Vagina (tissue), 2 donors: ENCODE measurements at regions not wholly inside any gene's neighbourhood (a gene's known extent, or its start where the extent isn't known, plus 50 kb on each side); places are given as distances from the start of the nearest gene placed in this dataset.

Experiments
- DNase-seq, 2 donors: peaks; one replicate each; pipeline ENCODE4 v3.0.0-alpha.2; 2017; ENCODE audit errors: extremely low spot score in 2 of 2
- H3K27ac ChIP-seq: fragments of 200-600 bp; sonication (generic); one replicate; pipeline ENCODE4 v1.5.1; 2019
- H3K27me3 ChIP-seq: fragments of 200-600 bp; sonication (generic); one replicate; pipeline ENCODE4 v1.5.1; 2019
- H3K36me3 ChIP-seq, 2 donors: fragments of 200-600 bp; sonication (generic); one replicate each; pipeline ENCODE4 v1.5.1; 2017 to 2019
- H3K4me1 ChIP-seq: fragments of 200-600 bp; sonication (generic); one replicate; pipeline ENCODE4 v1.5.1; 2019
- H3K4me3 ChIP-seq, 2 donors: fragments of 200-600 bp; sonication (generic); 1 replicate in 1 of 2; 2 replicates in 1 of 2; pipeline ENCODE4 v1.5.1; 2016 to 2019
- H3K9me3 ChIP-seq: fragments of 200-600 bp; sonication (generic); one replicate; pipeline ENCODE4 v1.5.1; 2019
- POLR2A ChIP-seq, 2 donors: fragments of 450-650 bp; IDR thresholded peaks; one replicate each; pipeline ENCODE4 v1.6.1; 2017; ENCODE audit warnings: antibody characterized with exemption in 2 of 2, mild to moderate bottlenecking in 2 of 2, moderate library complexity in 2 of 2
- POLR2AphosphoS5 ChIP-seq, 2 donors: sonication (generic); formaldehyde crosslinking; IDR thresholded peaks; one replicate each; pipeline ENCODE4 v1.9.0; 2017; ENCODE audit warnings: antibody characterized with exemption in 2 of 2, mild to moderate bottlenecking in 2 of 2, low read depth in 1 of 2; ENCODE audit not compliant: insufficient read depth in 1 of 2
- intact Hi-C: fragments of 100-400 bp; cut with DNase I; formaldehyde crosslinking; loops from one replicate; pipeline ENCODE4 v1.15.1; 2023
- TF ChIP-seq, protein P1 (sequence below), 3 experiments: fragments of 450-650 bp in 2 of 3; fragments of 200-600 bp in 1 of 3; sonication (generic) in 1 of 3; IDR thresholded peaks; one replicate each; pipeline ENCODE4 v1.5.1; 2017 to 2019; ENCODE audit warnings: antibody characterized with exemption in 3 of 3, mild to moderate bottlenecking in 2 of 3, moderate library complexity in 2 of 3

DNA sequence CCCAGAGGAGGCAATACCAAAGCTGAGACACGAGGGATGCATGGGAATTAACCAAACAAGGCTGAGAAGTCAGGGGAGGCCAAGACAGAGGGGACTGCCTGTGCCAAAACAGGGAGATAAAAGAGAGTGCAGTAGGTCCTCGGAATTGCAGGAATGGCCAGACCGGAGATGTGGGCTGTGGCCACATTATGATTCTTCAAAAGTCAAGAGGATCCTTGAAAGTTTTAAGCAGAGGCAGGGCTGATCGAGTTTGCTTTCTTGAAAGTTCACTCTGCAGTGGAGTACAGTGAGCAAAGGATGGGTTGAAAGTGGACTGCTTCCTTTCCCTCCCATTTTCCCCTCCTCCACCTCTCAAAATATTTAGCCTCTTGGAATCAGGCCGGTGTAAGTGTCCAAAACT is 73.9 kb upstream of the ADAMTS9 start:
- Histone ChIP-seq H3K9me3 (no peaks in the 10 kb centered on the region), H3K36me3 (no peaks in the 10 kb centered on the region), H3K27me3 (no peaks in the 10 kb centered on the region), H3K4me3 (no peak overlapping the region), H3K4me1 (peaks cover 13% of the 10 kb centered on the region), H3K27ac (no peak overlapping the region)
- intact Hi-C loops = no loop called here
- no peak for DNase-seq
- TF ChIP-seq POLR2A (IDR thresholded peaks at IDR 0.05) = no peak
- TF ChIP-seq, protein P1, sequence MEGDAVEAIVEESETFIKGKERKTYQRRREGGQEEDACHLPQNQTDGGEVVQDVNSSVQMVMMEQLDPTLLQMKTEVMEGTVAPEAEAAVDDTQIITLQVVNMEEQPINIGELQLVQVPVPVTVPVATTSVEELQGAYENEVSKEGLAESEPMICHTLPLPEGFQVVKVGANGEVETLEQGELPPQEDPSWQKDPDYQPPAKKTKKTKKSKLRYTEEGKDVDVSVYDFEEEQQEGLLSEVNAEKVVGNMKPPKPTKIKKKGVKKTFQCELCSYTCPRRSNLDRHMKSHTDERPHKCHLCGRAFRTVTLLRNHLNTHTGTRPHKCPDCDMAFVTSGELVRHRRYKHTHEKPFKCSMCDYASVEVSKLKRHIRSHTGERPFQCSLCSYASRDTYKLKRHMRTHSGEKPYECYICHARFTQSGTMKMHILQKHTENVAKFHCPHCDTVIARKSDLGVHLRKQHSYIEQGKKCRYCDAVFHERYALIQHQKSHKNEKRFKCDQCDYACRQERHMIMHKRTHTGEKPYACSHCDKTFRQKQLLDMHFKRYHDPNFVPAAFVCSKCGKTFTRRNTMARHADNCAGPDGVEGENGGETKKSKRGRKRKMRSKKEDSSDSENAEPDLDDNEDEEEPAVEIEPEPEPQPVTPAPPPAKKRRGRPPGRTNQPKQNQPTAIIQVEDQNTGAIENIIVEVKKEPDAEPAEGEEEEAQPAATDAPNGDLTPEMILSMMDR (IDR thresholded peaks at IDR 0.05) = no peak
- TF ChIP-seq POLR2AphosphoS5 (IDR thresholded peaks at IDR 0.05; ENCODE audit: insufficient read depth in 1 of 2, low read depth in 1 of 2) = no peak

DNA sequence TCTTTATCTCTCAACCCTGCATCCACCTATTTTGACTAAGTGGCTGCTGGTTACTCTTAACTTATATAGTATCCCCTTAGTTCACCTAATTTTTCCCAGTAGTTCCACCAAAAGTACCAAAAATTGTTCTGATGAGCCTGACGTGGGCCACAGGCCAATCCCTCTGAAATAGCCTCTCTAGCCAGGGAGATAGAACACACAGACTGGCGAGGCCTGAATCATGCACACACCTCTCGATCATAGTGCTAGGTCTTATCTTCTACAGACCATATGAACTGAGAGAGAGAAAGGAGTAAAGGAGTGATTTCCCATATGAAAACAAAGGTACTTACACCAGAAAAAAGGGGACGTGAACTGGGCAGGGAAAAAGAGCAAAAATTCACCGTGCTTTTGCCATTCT is 72.5 kb upstream of the ADAMTS9 start:
- Histone ChIP-seq H3K4me3 (no peak overlapping the region), H3K27me3 (no peaks in the 10 kb centered on the region), H3K9me3 (no peaks in the 10 kb centered on the region), H3K36me3 (no peaks in the 10 kb centered on the region), H3K27ac (no peak overlapping the region), H3K4me1 (peaks cover 13% of the 10 kb centered on the region)
- intact Hi-C loops = no loop called here
- TF ChIP-seq POLR2AphosphoS5 (IDR thresholded peaks at IDR 0.05; ENCODE audit: insufficient read depth in 1 of 2, low read depth in 1 of 2) (no peak), POLR2A (IDR thresholded peaks at IDR 0.05) (no peak)
- TF ChIP-seq, protein P1 (IDR thresholded peaks at IDR 0.05) = no peak
- no peak for DNase-seq

GRCh38 chr3:64759811-64760210 is 72.0 kb upstream of the ADAMTS9 start:
- intact Hi-C loops = no loop called here
- H3K36me3 ChIP-seq = no peaks in the 10 kb centered on the region
- H3K4me1 ChIP-seq = peaks cover 13% of the 10 kb centered on the region
- TF ChIP-seq, protein P1 (IDR thresholded peaks at IDR 0.05) = no peak
- no peak for TF ChIP-seq POLR2AphosphoS5 (IDR thresholded peaks at IDR 0.05; ENCODE audit: insufficient read depth in 1 of 2, low read depth in 1 of 2)
- no peak for TF ChIP-seq POLR2A (IDR thresholded peaks at IDR 0.05)
- H3K9me3 ChIP-seq = no peaks in the 10 kb centered on the region
- no peaks in the 10 kb centered on the region for H3K27me3 ChIP-seq
- no peak overlapping the region for H3K4me3 ChIP-seq
- H3K27ac ChIP-seq = no peak overlapping the region
- DNase-seq = no peak

GRCh38 chr3:64756398-64756986 is 68.7 kb upstream of the ADAMTS9 start:
- H3K36me3 ChIP-seq = no peaks in the 10 kb centered on the region
- peak overlapping the region; percentile 26 for H3K27ac ChIP-seq
- intact Hi-C loops = no loop called here
- no peak overlapping the region for H3K4me3 ChIP-seq
- no peaks in the 10 kb centered on the region for H3K9me3 ChIP-seq
- no peak for DNase-seq
- TF ChIP-seq POLR2A (IDR thresholded peaks at IDR 0.05) (no peak), POLR2AphosphoS5 (IDR thresholded peaks at IDR 0.05; ENCODE audit: insufficient read depth in 1 of 2, low read depth in 1 of 2) (no peak)
- TF ChIP-seq, protein P1 (IDR thresholded peaks at IDR 0.05) = no peak
- no peaks in the 10 kb centered on the region for H3K27me3 ChIP-seq
- peaks cover 13% of the 10 kb centered on the region for H3K4me1 ChIP-seq

GRCh38 chr3:64748244-64748904 is 60.6 kb upstream of the ADAMTS9 start:
- DNase-seq = no peak
- Histone ChIP-seq H3K27me3 (no peaks in the 10 kb centered on the region), H3K4me1 (peaks cover 6% of the 10 kb centered on the region), H3K9me3 (no peaks in the 10 kb centered on the region), H3K4me3 (no peak overlapping the region), H3K36me3 (no peaks in the 10 kb centered on the region), H3K27ac (no peak overlapping the region)
- TF ChIP-seq, protein P1 (IDR thresholded peaks at IDR 0.05) = no peak
- TF ChIP-seq POLR2AphosphoS5 (IDR thresholded peaks at IDR 0.05; ENCODE audit: insufficient read depth in 1 of 2, low read depth in 1 of 2) (no peak), POLR2A (IDR thresholded peaks at IDR 0.05) (no peak)
- intact Hi-C loops = no loop called here
